HG03342 (cell line): ENCODE measurements at regions not wholly inside any gene's neighbourhood (a gene's known extent, or its start where the extent isn't known, plus 50 kb on each side); places are given as distances from the start of the nearest gene placed in this dataset.

Source experiments
- ATAC-seq: cut with Tn5 transposase; IDR thresholded peaks from one replicate; pipeline ENCODE4 v1.9.1; 2021; ENCODE audit warnings: mild to moderate bottlenecking, moderate library complexity; ENCODE audit not compliant: unreplicated experiment

- no peak for ATAC-seq
Observed at GRCh38 chr20:21653628-21654027, 51.8 kb upstream of the PAX1 start.

- ATAC-seq = no peak
Observed at GRCh38 chr20:21643417-21643816, 62.0 kb upstream of the PAX1 start.

GRCh38 chr20:21640556-21640955, 64.9 kb upstream of the PAX1 start:
- ATAC-seq = no peak

DNA sequence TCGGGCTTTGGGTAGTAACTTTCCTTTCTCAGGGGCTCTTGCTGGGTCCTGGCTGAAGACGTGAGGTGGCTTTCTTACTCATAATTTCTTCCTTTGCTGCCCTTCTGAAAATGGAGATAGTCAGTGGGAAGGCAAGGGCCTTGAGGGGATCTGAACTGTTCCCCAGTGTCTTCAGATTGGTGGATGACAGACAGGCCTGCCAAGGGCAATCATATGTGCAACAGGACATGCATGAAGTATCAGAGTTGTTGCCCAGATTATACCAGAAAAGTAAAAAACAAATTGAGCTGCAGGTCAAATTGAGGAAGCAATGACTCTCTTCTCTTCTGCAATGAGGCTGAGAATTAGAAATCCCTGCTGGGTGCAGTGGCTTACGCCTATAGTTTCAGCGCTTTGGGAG, 71.6 kb upstream of the PAX1 start:
- ATAC-seq = no peak

- ATAC-seq = no peak
Observed at GRCh38 chr20:21632735-21633053, 72.8 kb upstream of the PAX1 start.

- no peak for ATAC-seq
Observed at GRCh38 chr20:21632031-21632734, 73.3 kb upstream of the PAX1 start.

DNA sequence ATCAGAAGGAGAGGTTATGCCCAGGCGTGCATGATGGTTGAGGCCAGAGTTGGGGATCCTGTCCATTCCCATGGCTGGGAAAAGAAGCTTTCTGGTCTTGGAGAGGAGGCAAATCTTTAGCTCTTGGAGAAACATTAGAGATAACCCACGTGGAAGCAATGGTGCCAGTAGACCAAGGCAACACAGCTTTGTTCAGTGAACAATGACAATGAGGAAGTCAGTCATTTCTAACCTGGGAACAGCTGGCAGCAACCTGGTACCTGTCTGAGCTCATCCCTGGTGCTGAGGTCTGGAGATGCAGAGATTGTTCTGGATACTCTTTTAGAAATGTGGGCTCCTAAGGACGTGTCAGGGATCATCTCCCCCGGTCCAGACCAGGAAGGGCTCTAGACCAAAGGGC, 76.7 kb upstream of the PAX1 start:
- no peak for ATAC-seq

DNA sequence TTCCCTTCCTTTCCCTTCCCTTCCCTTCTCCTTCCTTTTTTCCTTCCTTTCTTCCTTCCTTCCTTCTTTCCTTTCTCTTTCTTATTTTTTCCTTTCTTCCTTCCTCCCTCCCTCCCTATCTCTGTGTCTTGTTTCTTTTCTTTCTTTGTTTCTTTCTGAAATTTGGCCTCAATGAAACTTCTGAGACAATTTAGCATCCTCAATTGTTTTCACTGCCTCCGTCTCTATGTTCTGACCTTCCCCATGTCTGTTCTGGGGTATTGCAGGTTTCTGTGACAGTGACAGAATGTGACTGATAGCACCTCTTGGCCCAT, 81.7 kb upstream of the PAX1 start:
- no peak for ATAC-seq

DNA sequence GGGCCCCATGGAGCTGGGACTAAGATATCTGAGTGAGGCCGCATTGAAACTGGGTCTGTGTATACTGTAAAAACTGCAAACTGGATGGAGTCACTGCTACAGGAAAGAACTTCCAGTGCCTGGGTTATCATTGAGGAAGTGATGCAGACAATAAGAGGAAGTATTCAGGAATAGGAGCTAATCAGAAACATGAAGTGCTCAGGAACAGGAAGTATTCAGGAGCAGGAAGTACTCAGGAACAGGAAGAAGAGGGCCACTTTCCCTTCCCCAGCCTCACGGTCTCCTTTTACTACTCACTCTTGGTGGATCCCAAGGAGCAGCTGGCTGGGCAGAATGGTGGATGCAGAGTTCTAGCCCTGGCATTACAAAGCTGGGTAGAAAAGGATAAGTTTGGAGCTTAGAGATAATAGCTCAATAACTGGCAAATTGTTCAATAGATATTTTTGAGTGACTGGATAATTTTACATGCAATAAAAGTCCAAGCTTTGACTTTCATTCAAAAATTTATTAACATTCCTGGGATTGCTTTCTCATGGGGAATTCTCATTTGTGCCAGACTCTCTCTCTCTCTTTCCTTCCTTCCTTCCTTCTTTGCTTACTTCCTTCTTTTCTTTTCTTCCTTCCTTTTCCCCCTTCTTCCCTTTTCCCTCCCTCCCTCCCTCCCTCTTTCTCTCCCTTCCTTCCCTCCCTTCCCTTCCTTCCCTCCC, 82.2 kb upstream of the PAX1 start:
- ATAC-seq = no peak

DNA sequence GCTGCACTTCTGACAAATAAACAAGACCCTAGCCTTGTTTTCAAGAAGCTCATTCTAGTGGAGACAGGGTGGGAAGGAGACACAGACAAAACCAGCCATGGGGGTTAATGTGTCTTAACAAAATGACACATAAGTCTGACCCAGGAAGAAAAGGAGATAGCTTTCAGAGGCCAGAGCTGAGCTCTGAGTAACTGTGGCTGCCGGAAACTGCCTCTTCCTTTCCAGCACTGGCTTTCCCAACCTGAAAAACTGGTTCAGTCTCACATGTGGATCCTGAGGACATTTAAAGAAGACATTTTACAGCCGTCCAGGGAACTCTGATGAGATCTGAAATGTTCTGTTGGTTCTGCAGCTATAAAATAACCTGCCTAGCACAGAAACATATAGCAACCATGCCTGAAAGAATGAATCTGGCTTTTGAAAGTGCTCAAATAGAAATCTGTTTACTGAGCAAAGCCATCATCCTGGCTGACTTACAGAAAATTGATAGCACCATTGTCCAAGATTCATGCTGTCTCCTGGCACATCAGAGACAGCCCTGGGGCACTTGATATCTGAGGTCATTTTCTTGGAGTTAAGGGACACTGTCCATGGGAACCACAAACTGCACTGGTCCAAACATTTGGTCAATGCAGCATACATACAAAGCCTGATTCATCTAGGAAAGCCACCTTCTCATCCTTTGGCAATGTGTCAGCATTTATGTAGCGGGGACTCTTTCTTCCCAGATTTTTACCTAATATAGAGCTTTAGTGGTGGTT, 83.2 kb upstream of the PAX1 start:
- no peak for ATAC-seq

DNA sequence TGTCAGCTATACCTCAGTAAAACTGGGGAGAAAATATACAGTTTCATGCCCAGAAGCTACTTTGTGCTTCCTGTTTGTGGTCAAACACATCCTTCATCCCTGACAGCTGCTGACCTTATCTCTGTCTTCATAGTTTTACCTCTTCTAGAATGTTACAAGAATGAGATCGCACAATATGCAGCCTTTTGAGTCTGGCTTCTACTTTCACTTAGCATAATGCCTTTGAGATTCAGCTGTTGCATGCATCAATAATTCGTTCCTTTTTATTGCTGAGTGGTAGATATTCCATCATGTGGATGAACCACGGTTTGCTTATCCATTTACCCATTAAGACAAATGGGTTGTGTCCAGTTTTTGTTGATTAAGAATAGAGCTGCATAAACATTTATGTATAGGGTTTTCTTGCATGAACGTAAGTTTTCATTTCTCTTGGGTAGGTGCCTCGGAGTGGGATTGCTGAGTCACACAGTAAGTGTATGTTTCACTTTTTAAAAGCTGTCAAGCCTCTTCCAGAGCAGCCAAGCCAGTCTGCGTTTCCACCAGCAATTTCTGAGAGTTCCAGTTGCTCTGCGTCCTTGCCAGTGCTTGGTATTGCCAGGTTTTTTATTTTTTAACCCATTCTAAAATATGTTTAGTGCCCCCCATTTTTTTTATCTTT, 86.6 kb upstream of the PAX1 start:
- no peak for ATAC-seq

DNA sequence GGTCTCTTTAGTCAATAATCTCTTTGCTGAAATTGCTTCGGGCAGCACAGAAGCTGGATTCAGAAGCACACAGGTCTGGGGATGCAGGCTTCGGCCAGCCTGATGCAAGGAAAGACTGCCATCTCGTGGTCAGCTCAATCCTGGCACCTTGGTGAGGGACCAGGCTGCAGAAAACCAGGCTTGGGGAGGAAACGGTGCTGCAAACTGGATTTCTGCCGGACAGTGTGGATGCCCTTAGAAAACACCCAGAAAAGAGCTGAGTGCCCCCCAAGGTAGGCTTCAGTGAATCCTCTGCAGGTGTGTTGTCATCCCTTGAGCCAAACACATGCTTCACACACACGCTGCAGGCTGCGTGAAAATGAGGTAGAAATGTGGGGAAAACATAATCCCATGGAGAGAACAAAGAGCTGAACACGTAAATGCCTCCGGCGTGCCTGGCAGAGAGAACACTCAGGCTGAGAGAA, 89.8 kb upstream of the PAX1 start:
- ATAC-seq = peak; percentile 75

GRCh38 chr20:21614980-21615379, 90.5 kb upstream of the PAX1 start:
- ATAC-seq = no peak

GRCh38 chr20:21613512-21613911, 92.0 kb upstream of the PAX1 start:
- no peak for ATAC-seq

DNA sequence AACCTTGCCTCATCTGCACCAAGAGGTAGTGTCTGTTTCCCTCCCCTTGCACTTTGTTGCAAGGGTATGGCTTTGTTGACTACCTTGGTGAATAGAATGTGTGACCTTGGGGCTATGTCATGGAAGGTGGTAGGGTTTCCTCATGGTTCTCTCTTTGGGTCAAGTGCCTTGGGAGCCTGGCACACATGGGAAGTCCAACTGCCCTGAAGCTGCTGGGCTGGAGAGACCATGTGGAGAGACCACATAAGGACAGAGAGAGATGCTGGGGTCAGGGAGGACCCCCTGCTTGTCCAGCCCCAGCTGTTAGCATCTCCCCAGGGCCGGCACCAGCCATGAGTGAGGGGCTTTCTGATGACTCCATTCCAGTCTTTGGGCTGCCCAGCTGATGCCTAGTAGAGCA, 95.5 kb upstream of the PAX1 start:
- no peak for ATAC-seq

DNA sequence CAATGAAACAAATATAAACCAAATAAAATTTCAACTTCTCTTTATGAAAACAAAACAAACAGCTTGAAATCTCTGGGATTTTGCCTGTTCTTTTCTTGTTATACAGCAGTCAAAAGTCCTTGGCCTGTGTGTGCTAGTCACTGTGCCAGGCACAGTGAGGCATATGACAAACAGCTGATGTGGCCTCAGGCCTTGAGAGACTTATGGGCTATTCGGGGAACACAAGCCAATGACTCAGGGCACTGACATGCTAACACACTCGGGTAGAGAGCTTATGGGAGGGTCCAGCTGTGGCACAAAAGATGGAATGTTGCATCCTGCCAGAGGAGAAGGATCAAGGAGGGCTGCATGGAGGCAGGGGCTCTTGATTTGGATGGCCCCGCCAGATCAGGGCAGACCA, 95.4 kb upstream of the NKX2-2 start:
- ATAC-seq = no peak

DNA sequence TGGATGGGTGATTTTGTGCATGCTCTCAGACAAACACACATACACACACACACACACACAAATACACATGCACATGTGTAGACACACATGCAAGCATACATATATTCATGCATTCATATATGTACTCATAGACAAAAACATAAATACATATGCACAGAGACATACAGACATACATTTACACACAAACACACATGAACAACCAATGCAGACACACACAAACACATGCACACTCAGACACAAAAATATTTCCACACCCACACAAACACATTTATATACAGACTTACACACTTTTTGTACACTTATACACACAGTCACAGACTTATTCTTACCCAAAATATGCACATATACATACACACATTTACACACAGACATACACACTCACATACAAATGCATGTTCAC, 94.9 kb upstream of the NKX2-2 start:
- ATAC-seq = no peak

GRCh38 chr20:21607971-21608725, 94.3 kb upstream of the NKX2-2 start:
- no peak for ATAC-seq

- no peak for ATAC-seq
Observed at GRCh38 chr20:21601799-21602198, 87.9 kb upstream of the NKX2-2 start.

DNA sequence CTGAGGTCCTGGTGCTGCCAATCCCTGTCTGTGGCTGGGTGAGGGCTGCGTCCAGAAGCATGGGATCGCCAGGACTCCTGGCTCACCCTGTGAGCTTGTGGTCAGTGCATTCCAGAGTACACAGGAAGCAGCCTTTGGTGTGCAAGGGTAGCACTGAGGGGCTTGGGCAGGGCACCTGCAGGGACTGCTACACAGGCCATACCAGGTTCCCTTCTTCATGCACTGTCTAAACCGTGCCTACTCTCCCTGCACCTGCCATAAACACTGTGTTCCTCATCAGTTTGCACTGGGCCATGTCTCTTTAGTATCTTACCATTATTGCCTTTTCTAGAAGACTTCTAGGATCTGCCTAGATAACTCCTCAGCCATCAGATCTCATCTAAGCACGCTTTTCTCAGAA, 72.8 kb upstream of the NKX2-2 start:
- no peak for ATAC-seq
